ENCODE measurements at regions not wholly inside any gene's neighbourhood (a gene's known extent, or its start where the extent isn't known, plus 50 kb on each side); places are given as distances from the start of the nearest gene placed in this dataset.
"Not testable (repeated sequence)": the region's sequence is repeated elsewhere in the genome, so short reads cannot be mapped to it uniquely, and the experiment has no call there.

DNA sequence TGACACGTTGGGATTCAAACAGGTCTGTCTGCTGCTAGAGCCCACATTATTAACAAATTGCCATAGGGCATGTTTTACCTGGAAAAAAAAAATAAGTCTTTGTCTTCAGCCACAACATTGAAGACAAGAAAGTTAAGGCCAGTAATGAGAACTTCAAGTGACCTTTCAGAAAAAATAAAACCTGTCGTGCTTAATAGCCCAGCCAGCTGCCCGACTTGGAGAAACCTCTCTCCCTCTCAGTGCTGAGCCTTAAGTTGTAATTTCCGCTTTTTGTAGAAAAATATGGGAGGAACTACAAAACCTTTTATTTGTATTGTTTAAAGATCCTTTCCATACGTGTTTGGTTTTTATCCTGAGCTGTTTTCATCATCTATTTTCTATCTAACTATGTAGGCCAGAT lies 454.3 kb upstream of the SLITRK6 start:
- FAIRE-seq; H3K9me3 ChIP-seq; POLR2A ChIA-PET; H3K4me1 ChIP-seq; CTCF ChIA-PET; ATAC-seq; H3K4me2 ChIP-seq; H3K4me3 ChIP-seq; DNase-seq (ENCODE audit: low read depth in 1 of 2, low spot score in 1 of 2); H3K27ac ChIP-seq: not testable (repeated sequence)
- WGBS (ENCODE audit: missing lambda C conversion rate), result no CpG with 5 or more reads among the region's 5 CpGs

- FAIRE-seq; ATAC-seq; H3K4me3 ChIP-seq; H3K27ac ChIP-seq; CTCF ChIA-PET; H3K4me2 ChIP-seq; DNase-seq (ENCODE audit: low read depth in 1 of 2, low spot score in 1 of 2); H3K9me3 ChIP-seq; H3K4me1 ChIP-seq; POLR2A ChIA-PET: not testable (repeated sequence)
- no CpG with 5 or more reads among the region's 2 CpGs for WGBS (ENCODE audit: missing lambda C conversion rate)
Measured at GRCh38 chr13:86255820-86256219, 456.6 kb upstream of the SLITRK6 start.

- CTCF ChIA-PET, result no interaction called here
- FAIRE-seq, result no peak
Measured at GRCh38 chr13:86269511-86269910, 470.3 kb upstream of the SLITRK6 start.

GRCh38 chr13:86282442-86282841 lies 483.2 kb upstream of the SLITRK6 start:
- Histone ChIP-seq H3K4me3 (no peak overlapping the region), H3K4me1 (no peaks in the 10 kb centered on the region), H3K4me2 (no peak overlapping the region), H3K27ac (no peak overlapping the region), H3K9me3 (no peaks in the 10 kb centered on the region)
- DNase-seq (ENCODE audit: low read depth in 1 of 2, low spot score in 1 of 2), result no peak
- no peak for ATAC-seq
- no peak for FAIRE-seq
- WGBS (ENCODE audit: missing lambda C conversion rate), result 8% methylated on average over 2 of the region's 2 CpGs
- POLR2A ChIA-PET, result no interaction called here
- CTCF ChIA-PET, result no interaction called here
- TF ChIP-seq CHD4 (IDR thresholded peaks at IDR 0.05; ENCODE audit: borderline replicate concordance) (no peak), ZC3H11A (IDR thresholded peaks at IDR 0.05) (no peak), JUN (IDR thresholded peaks at IDR 0.05) (no peak), RNF2 (IDR thresholded peaks at IDR 0.05; ENCODE audit: borderline replicate concordance, low read depth) (no peak), CBX2 (IDR thresholded peaks at IDR 0.05; ENCODE audit: borderline replicate concordance, low read depth) (no peak), NPAS2 (CRISPR knock-in tag; IDR thresholded peaks at IDR 0.05; ENCODE audit: borderline replicate concordance) (no peak), TP53 (CRISPR knock-in tag; IDR thresholded peaks at IDR 0.05) (no peak), KDM1A (IDR thresholded peaks at IDR 0.05; ENCODE audit: low read depth) (no peak), CBX8 (IDR thresholded peaks at IDR 0.05) (no peak), BCL3 (IDR thresholded peaks at IDR 0.05) (no peak), BHLHE40 (IDR thresholded peaks at IDR 0.05; ENCODE audit: low read depth, low read length) (no peak), SREBF2 (IDR thresholded peaks at IDR 0.05) (no peak), FOXS1 (CRISPR knock-in tag; IDR thresholded peaks at IDR 0.05) (no peak), HEYL (CRISPR knock-in tag; IDR thresholded peaks at IDR 0.05) (no peak), RFX5 (IDR thresholded peaks at IDR 0.05) (no peak)
- TF ChIP-seq, protein P1, sequence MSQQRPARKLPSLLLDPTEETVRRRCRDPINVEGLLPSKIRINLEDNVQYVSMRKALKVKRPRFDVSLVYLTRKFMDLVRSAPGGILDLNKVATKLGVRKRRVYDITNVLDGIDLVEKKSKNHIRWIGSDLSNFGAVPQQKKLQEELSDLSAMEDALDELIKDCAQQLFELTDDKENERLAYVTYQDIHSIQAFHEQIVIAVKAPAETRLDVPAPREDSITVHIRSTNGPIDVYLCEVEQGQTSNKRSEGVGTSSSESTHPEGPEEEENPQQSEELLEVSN (IDR thresholded peaks at IDR 0.05; ENCODE audit: borderline replicate concordance, low read depth), result no peak

More at GRCh38 chr13:86269511-86269910, 470.3 kb upstream of the SLITRK6 start:
- H3K4me3 ChIP-seq, result no peak overlapping the region
- H3K27ac ChIP-seq, result no peak overlapping the region
- H3K9me3 ChIP-seq, result no peaks in the 10 kb centered on the region
- no peak for DNase-seq (ENCODE audit: low read depth in 1 of 2, low spot score in 1 of 2)
- TF ChIP-seq BCL3 (IDR thresholded peaks at IDR 0.05) (no peak), HOXB5 (CRISPR knock-in tag; IDR thresholded peaks at IDR 0.05) (no peak)
- H3K4me2 ChIP-seq, result no peak overlapping the region
- POLR2A ChIA-PET, result no interaction called here
- ATAC-seq, result no peak
- no peaks in the 10 kb centered on the region for H3K4me1 ChIP-seq
